Sigmoid colon (tissue), 6 donors: ENCODE measurements at regions not wholly inside any gene's neighbourhood (a gene's known extent, or its start where the extent isn't known, plus 50 kb on each side); places are given as distances from the start of the nearest gene placed in this dataset.
A peak's percentile ranks its signal among the peaks of the same experiment; 100 is the strongest.
"Not testable (repeated sequence)": the region's sequence is repeated elsewhere in the genome, so short reads cannot be mapped to it uniquely, and the experiment has no call there.

Experiments
- DNase-seq: peaks from one replicate; pipeline ENCODE4 v3.0.0-alpha.2; 2019
- H3K27ac ChIP-seq, 4 donors: fragments of 200-600 bp; sonication (generic); one replicate each; pipeline ENCODE4 v1.5.1; 2016 to 2019; ENCODE audit warnings: mild to moderate bottlenecking in 1 of 4
- H3K27me3 ChIP-seq, 3 donors: fragments of 200-600 bp; sonication (generic); one replicate each; pipeline ENCODE4 v1.5.1; 2019; ENCODE audit warnings: mild to moderate bottlenecking in 1 of 3
- H3K36me3 ChIP-seq, 4 donors: fragments of 200-600 bp; sonication (generic); one replicate each; pipeline ENCODE4 v1.5.1; 2016 to 2019
- H3K4me1 ChIP-seq, 4 donors: fragments of 200-600 bp; sonication (generic); one replicate each; pipeline ENCODE4 v1.5.1; 2017 to 2019
- H3K4me3 ChIP-seq, 4 donors: fragments of 200-600 bp; sonication (generic); one replicate each; pipeline ENCODE4 v1.5.1; 2017 to 2019; ENCODE audit warnings: mild to moderate bottlenecking in 2 of 4, moderate library complexity in 1 of 4
- H3K9me3 ChIP-seq, 4 donors: fragments of 200-600 bp in 3 of 4; sonication (generic) in 3 of 4; one replicate each; pipeline versions ENCODE4 v1.5.1 to v1.6.1; 2013 to 2019
- CTCF ChIP-seq, 4 experiments: fragments of 450-650 bp in 3 of 4; fragments of 200-600 bp in 1 of 4; IDR thresholded peaks; one replicate each; pipeline ENCODE4 v1.5.1; 2016 to 2019; ENCODE audit warnings: antibody characterized with exemption in 4 of 4, mild to moderate bottlenecking in 3 of 4, moderate library complexity in 2 of 4
- EP300 ChIP-seq, 4 donors: sonication (generic); formaldehyde crosslinking; IDR thresholded peaks; one replicate each; pipeline ENCODE4 v1.6.1; 2017; ENCODE audit warnings: antibody characterized with exemption in 4 of 4
- POLR2A ChIP-seq, 2 donors: fragments of 450-650 bp; IDR thresholded peaks; one replicate each; pipeline ENCODE4 v1.6.1; 2016; ENCODE audit warnings: antibody characterized with exemption in 2 of 2, mild to moderate bottlenecking in 2 of 2, moderate library complexity in 2 of 2
- POLR2AphosphoS5 ChIP-seq, 4 donors: sonication (generic); formaldehyde crosslinking; IDR thresholded peaks; one replicate each; pipeline ENCODE4 v1.6.1; 2017; ENCODE audit warnings: antibody characterized with exemption in 4 of 4
- WGBS, 2 donors: extraction: QIAGEN DNeasy Blood & Tissue Kit; methylation state at CpG; one replicate each; pipeline ENCODE4 v1.1.7; 2013; 5-methylcytosine and 5-hydroxymethylcytosine counted together
- intact Hi-C: fragments of 100-400 bp; cut with DNase I; formaldehyde crosslinking; loops from one replicate; pipeline ENCODE4 v1.15.1; 2023
- donor health status: healthy with polysubstance abuse.
- donor health status: healthy.

GRCh38 chrX:46165411-46165810, 379.8 kb downstream of the ZNF674 start:
- Histone ChIP-seq H3K4me1 (no peaks in the 10 kb centered on the region), H3K9me3 (no peaks in the 10 kb centered on the region), H3K27me3 (no peaks in the 10 kb centered on the region), H3K4me3 (no peak overlapping the region), H3K27ac (peak overlapping the region in 1 of 4 donors; percentile 43), H3K36me3 (no peaks in the 10 kb centered on the region)
- intact Hi-C loops: no loop called here
- TF ChIP-seq EP300 (IDR thresholded peaks at IDR 0.05): no peak
- no peak for TF ChIP-seq POLR2AphosphoS5 (IDR thresholded peaks at IDR 0.05)
- no peak for TF ChIP-seq CTCF (IDR thresholded peaks at IDR 0.05)
- TF ChIP-seq POLR2A (IDR thresholded peaks at IDR 0.05): no peak
- no peak for DNase-seq
- 93 to 95% methylated on average over 2 of the region's 2 CpGs for WGBS, 2 donors

- intact Hi-C loops: no loop called here
- DNase-seq: no peak
- H3K27ac ChIP-seq: no peak overlapping the region
- no peaks in the 10 kb centered on the region for H3K9me3 ChIP-seq
- H3K4me1 ChIP-seq: no peaks in the 10 kb centered on the region
- H3K4me3 ChIP-seq: no peak overlapping the region
- TF ChIP-seq CTCF (IDR thresholded peaks at IDR 0.05): no peak
- TF ChIP-seq EP300 (IDR thresholded peaks at IDR 0.05): no peak
- no peak for TF ChIP-seq POLR2A (IDR thresholded peaks at IDR 0.05)
- TF ChIP-seq POLR2AphosphoS5 (IDR thresholded peaks at IDR 0.05): no peak
- no peaks in the 10 kb centered on the region for H3K27me3 ChIP-seq
- H3K36me3 ChIP-seq: no peaks in the 10 kb centered on the region
- 81 to 86% methylated on average over 2 of the region's 2 CpGs for WGBS, 2 donors
Observed at GRCh38 chrX:46152756-46153155, 392.5 kb downstream of the ZNF674 start.

- 91 to 96% methylated on average over 5 of the region's 5 CpGs for WGBS, 2 donors
- H3K4me3 ChIP-seq, H3K4me1 ChIP-seq, H3K27me3 ChIP-seq, H3K27ac ChIP-seq, H3K36me3 ChIP-seq, DNase-seq, intact Hi-C loops, H3K9me3 ChIP-seq: not testable (repeated sequence)
Observed at GRCh38 chrX:46151332-46151731, 393.9 kb downstream of the ZNF674 start.

- no peak for DNase-seq
- WGBS, 2 donors: 85 to 95% methylated on average over 1 of the region's 1 CpG
- Histone ChIP-seq H3K27ac (no peak overlapping the region), H3K4me1 (no peaks in the 10 kb centered on the region), H3K27me3 (no peaks in the 10 kb centered on the region), H3K9me3 (peaks cover 0 to 3% (median 0%) of the 10 kb centered on the region in 4 donors), H3K36me3 (no peaks in the 10 kb centered on the region), H3K4me3 (no peak overlapping the region)
- intact Hi-C loops: no loop called here
- TF ChIP-seq POLR2A (IDR thresholded peaks at IDR 0.05) (no peak), POLR2AphosphoS5 (IDR thresholded peaks at IDR 0.05) (no peak), CTCF (IDR thresholded peaks at IDR 0.05) (no peak), EP300 (IDR thresholded peaks at IDR 0.05) (no peak)
Observed at GRCh38 chrX:46144566-46144965, 400.7 kb downstream of the ZNF674 start.

GRCh38 chrX:46140272-46140671, 404.9 kb downstream of the ZNF674 start:
- no peaks in the 10 kb centered on the region for H3K36me3 ChIP-seq
- no peak overlapping the region for H3K4me3 ChIP-seq
- no peak overlapping the region for H3K27ac ChIP-seq
- no peaks in the 10 kb centered on the region for H3K27me3 ChIP-seq
- TF ChIP-seq CTCF (IDR thresholded peaks at IDR 0.05) (no peak), POLR2AphosphoS5 (IDR thresholded peaks at IDR 0.05) (no peak), POLR2A (IDR thresholded peaks at IDR 0.05) (no peak), EP300 (IDR thresholded peaks at IDR 0.05) (no peak)
- no peak for DNase-seq
- intact Hi-C loops: no loop called here
- 72 to 74% methylated on average over 2 of the region's 2 CpGs for WGBS, 2 donors
- no peaks in the 10 kb centered on the region for H3K4me1 ChIP-seq
- H3K9me3 ChIP-seq: peaks cover 0 to 3% (median 0%) of the 10 kb centered on the region in 4 donors
